CD4-positive, alpha-beta T cell treated with Interleukin-4 for 4 hours (primary cell): ENCODE measurements at regions not wholly inside any gene's neighbourhood (a gene's known extent, or its start where the extent isn't known, plus 50 kb on each side); places are given as distances from the start of the nearest gene placed in this dataset.
"Not testable (repeated sequence)": the region's sequence is repeated elsewhere in the genome, so short reads cannot be mapped to it uniquely, and the experiment has no call there.

Source experiments
- DNase-seq: peaks from one replicate; pipeline ENCODE4 v3.0.0-alpha.2; 2020

- DNase-seq, result no peak
These were observed 209.0 kb downstream of the CSNK1G3 start for GRCh38 chr5:123720955-123721354.

GRCh38 chr5:123720339-123720738 is 208.4 kb downstream of the CSNK1G3 start:
- DNase-seq, result no peak

GRCh38 chr5:123719004-123719403 is 207.0 kb downstream of the CSNK1G3 start:
- no peak for DNase-seq

- no peak for DNase-seq
These were observed 206.3 kb downstream of the CSNK1G3 start for GRCh38 chr5:123718238-123718637.

- no peak for DNase-seq
These were observed 205.2 kb downstream of the CSNK1G3 start for GRCh38 chr5:123717139-123717538.

GRCh38 chr5:123710031-123710430 is 198.1 kb downstream of the CSNK1G3 start:
- DNase-seq, result no peak

- DNase-seq, result no peak
These were observed 197.4 kb downstream of the CSNK1G3 start for GRCh38 chr5:123709422-123709821.

GRCh38 chr5:123708074-123708806 is 196.3 kb downstream of the CSNK1G3 start:
- no peak for DNase-seq

GRCh38 chr5:123706531-123706930 is 194.6 kb downstream of the CSNK1G3 start:
- DNase-seq, result no peak

GRCh38 chr5:123705741-123706140 is 193.8 kb downstream of the CSNK1G3 start:
- no peak for DNase-seq

- DNase-seq, result no peak
These were observed 189.7 kb downstream of the CSNK1G3 start for GRCh38 chr5:123701511-123702200.

- DNase-seq, result no peak
These were observed 188.8 kb downstream of the CSNK1G3 start for GRCh38 chr5:123700624-123701287.

- DNase-seq, result no peak
These were observed 187.6 kb downstream of the CSNK1G3 start for GRCh38 chr5:123699571-123699970.

- not testable (repeated sequence) for DNase-seq
These were observed 187.0 kb downstream of the CSNK1G3 start for GRCh38 chr5:123698937-123699336.

GRCh38 chr5:123696921-123697341 is 185.0 kb downstream of the CSNK1G3 start:
- no peak for DNase-seq

- no peak for DNase-seq
These were observed 178.8 kb downstream of the CSNK1G3 start for GRCh38 chr5:123690821-123691220.

GRCh38 chr5:123681061-123681460 is 169.1 kb downstream of the CSNK1G3 start:
- DNase-seq, result no peak

GRCh38 chr5:123673107-123673506 is 161.1 kb downstream of the CSNK1G3 start:
- no peak for DNase-seq

GRCh38 chr5:123671711-123672456 is 159.9 kb downstream of the CSNK1G3 start:
- DNase-seq, result no peak

- DNase-seq, result peak; percentile 33
These were observed 159.1 kb downstream of the CSNK1G3 start for GRCh38 chr5:123671042-123671441.
